GM12875 (cell line): ENCODE measurements at regions not wholly inside any gene's neighbourhood (a gene's known extent, or its start where the extent isn't known, plus 50 kb on each side); places are given as distances from the start of the nearest gene placed in this dataset.
A peak's percentile ranks its signal among the peaks of the same experiment; 100 is the strongest.

ENCODE experiments used
- H3K4me3 ChIP-seq: one replicate; pipeline ENCODE4 v1.5.1; 2011; ENCODE audit warnings: low read depth, low read length, control low read depth
- CTCF ChIP-seq: IDR thresholded peaks from 2 replicates; pipeline ENCODE4 v1.5.1; 2011; ENCODE audit warnings: low read depth, mild to moderate bottlenecking, control low read depth, inconsistent platforms, low read length, moderate library complexity, borderline replicate concordance; ENCODE audit not compliant: insufficient read depth

DNA sequence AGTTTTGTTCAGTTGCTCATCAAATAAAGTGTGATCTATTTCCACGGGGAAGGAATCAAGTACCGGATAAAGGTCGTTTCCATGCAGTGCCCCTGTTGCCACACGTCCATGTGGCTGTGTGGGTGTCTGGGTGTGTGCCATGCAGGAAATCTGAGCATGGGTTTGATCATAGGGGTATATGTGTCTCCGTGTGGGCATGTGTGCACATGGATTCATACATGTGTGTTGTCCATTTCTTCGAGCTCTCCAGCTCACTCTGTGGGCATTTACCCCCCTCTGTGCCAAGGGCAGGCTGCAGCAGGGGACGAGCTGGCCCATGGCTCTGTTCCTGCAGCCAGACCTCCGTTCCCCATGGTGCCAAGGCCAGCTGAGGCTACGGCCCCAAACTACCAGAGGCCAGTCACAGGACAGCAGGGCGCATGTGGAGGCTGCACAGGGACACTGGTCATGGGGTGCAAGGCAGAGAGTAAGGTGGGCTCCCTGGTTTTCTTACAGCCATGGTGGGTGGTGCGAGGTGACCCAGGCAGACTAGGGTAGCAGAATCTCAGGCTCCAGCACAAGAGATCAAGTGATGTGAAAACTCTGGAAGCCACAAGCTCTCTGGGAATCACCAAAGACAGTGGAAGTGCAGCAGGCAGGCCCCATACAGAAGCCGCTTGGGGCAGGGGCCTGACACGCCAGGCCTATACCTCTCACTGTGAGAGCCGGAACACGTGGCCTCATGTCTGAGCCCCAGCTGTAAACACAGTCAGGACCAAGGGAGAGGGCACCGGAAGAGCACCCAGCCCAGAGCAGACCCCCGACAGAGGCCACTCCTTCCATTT is 66.4 kb upstream of the RAB6C start:
- no peak overlapping the region for H3K4me3 ChIP-seq
- TF ChIP-seq CTCF: no peak

- no peak overlapping the region for H3K4me3 ChIP-seq
- TF ChIP-seq CTCF: no peak
Observed at GRCh38 chr2:129913695-129914495, 65.6 kb upstream of the RAB6C start.

DNA sequence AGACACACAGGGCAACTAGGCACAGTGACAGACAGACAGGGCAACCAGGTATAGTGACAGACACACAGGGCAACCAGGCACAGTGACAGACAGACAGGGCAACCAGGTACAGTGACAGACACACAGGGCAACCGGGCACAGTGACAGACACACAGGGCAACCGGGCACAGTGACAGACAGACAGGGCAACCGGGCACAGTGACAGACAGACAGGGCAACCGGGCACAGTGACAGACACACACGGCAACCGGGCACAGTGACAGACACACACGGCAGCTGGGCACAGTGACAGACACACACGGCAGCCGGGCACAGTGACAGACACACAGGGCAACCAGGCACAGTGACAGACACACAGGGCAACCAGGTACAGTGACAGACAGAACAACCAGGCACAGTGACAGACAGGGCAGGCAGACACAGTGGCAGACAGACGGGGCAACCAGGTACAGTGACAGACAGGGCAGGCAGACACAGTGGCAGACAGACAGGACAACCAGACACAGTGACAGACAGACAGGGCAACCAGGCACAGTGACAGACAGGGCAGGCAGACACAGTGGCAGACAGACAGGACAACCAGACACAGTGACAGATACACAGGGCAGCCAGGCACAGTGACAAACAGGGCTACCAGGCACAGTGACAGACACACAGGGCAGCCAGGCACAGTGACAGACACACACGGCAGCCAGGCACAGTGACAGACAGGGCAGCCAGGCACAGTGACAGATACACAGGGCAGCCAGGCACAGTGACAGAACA is 64.7 kb upstream of the RAB6C start:
- H3K4me3 ChIP-seq: no peak overlapping the region
- no peak for TF ChIP-seq CTCF

DNA sequence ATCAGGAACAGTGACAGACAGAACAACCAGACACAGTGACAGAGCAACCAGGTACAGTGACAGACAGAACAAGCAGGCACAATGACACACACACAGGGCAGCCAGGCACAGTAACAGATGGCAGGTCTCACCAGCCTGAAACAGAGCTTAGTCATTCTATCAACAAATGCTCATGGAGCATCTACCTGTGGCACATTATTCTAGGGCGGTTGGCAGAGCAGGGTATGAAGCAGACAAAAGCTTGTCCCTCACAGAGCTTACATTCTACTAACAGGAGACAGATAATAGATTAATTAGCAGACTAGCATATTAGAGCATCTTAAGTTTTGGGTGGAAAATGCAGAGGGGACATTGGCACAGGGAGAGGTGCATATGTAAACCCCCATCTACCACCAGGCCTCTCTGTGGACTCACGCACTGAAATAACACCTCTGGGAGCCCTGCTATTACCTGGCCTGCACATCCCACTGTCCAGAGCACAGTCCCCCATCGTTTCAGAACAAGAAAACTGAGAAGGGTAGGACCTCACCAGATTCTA is 64.1 kb upstream of the RAB6C start:
- H3K4me3 ChIP-seq: no peak overlapping the region
- TF ChIP-seq CTCF: no peak

DNA sequence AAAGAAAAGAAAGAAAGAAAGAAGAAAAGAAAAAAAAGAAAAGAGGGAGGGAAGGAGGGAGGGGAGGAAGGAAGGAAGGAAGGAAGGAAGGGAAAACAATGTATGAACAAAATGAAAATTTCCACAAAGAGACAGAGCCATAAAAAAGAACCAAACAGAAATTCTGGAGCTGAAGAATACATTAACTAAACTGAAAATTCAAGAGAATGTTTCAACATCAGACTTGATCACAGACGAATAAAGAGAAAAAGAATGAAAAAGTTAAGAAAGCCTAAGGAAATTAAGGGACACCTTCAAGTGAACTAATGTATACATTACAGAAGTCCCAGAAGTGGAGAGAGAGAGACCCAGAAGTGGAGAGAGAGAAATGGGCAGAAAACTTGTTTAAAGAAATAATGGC is 60.9 kb upstream of the RAB6C start:
- H3K4me3 ChIP-seq: no peak overlapping the region
- TF ChIP-seq CTCF: no peak

DNA sequence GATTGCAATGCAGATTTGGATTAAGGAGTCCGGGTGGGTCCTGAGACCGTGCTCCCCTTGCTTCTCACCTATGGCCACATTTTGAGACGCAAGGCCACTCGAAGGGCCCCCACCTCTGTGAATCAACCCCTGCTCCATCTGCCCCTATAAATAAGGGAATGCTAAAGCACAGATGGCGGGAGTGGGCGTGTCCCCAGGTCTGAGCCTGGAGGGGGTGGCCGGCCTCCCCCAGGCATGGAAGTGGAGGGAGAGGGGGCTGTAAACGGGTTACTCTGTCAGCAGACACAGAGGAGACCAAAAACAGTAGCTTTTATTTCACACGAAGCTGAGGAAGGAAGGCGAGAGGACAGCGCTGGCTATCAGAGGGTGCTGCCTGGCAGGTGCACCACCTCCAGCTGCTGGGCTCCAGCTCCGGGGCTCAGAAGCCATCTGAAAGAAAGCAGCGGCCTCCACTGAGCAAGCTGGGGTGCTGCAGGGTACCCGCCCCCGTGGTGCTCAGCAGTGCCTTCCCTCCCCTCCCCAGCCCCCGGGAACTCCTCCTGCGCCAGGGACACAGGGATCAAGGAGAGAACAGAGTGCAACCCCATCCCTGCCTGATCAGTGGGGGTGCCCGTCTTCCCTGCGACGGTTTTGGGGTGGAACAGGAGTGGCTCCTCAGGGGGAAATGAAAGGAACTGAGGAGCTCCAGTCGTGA is 56.7 kb upstream of the RAB6C start:
- no peak overlapping the region for H3K4me3 ChIP-seq
- 0 out of 2 replicates have a peak, but pooled peaks have one; percentile 5 for TF ChIP-seq CTCF
